ENCODE measurements at regions not wholly inside any gene's neighbourhood (a gene's known extent, or its start where the extent isn't known, plus 50 kb on each side); places are given as distances from the start of the nearest gene placed in this dataset.
"Not testable (repeated sequence)": the region's sequence is repeated elsewhere in the genome, so short reads cannot be mapped to it uniquely, and the experiment has no call there.

DNA sequence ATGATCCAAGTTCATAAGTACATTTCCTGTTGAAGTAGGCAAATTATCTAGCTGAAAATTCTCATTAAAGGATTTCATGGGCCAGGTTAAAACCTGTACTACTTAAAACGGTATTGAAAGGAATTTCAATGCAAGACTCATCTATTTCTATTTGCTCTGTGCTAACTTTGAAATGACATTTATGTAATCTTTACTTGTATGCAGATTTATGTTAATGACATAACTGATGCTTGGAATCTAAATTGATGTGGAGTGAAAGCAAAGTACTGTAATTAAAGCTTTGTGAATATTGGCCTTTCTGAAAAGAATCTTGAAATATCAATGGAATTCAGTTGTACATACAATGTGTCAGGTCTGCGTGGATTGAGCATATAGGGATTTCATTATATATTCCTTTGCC, 390.0 kb downstream of the CPS1 start:
- H4K20me1 ChIP-seq (ENCODE audit: insufficient read depth, low read depth, low read length) = no peaks in the 10 kb centered on the region
- no peaks in the 10 kb centered on the region for H3K9me2 ChIP-seq (replicated peaks; ENCODE audit: insufficient read depth, low read length)
- H3K9ac ChIP-seq (ENCODE audit: low read length) = no peak overlapping the region
- no peak for DNase-seq
- no peaks in the 10 kb centered on the region for H3K4me1 ChIP-seq (ENCODE audit: low read length)
- no peak overlapping the region for H3K4me2 ChIP-seq (ENCODE audit: low read depth, low read length, poor library complexity, severe bottlenecking)
- no peak overlapping the region for H3K4me3 ChIP-seq (ENCODE audit: low read length)
- no peaks in the 10 kb centered on the region for H3K79me2 ChIP-seq (ENCODE audit: low read length)
- no peaks in the 10 kb centered on the region for H3K27me3 ChIP-seq (ENCODE audit: low read length)
- H3K36me3 ChIP-seq (ENCODE audit: insufficient read depth, low read length) = no peaks in the 10 kb centered on the region
- H3K27ac ChIP-seq (ENCODE audit: low read length) = no peak overlapping the region
- H3K9me3 ChIP-seq (ENCODE audit: low read length) = no peaks in the 10 kb centered on the region
- H2AFZ ChIP-seq (ENCODE audit: low read length) = no peak overlapping the region

DNA sequence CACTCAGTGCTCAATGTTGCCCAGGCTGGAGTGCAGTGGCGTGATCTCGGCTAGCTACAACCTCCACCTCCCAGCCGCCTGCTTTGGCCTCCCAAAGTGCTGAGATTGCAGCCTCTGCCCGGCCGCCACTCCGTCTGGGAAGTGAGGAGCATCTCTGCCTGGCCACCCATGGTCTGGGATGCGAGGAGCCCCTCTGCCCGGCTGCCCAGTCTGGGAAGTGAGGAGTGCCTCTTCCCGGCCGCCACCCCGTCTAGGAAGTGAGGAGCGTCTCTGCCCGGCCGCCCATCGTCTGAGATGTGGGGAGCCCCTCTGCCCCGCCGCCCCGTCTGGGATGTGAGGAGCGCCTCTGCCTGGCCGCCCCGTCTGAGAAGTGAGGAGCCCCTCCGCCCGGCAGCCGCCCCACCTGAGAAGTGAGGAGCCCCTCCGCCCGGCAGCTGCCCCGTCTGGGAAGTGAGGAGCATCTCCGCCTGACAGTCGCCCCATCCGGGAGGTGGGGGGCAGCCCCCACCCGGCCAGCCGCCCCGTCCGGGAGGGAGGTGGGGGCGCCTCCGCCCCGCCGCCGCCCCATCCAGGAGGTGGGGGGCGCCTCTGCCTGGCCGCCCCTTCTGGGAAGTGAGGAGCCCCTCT, 394.1 kb downstream of the CPS1 start:
- not testable (repeated sequence) for H3K4me3 ChIP-seq (ENCODE audit: low read length); H3K9ac ChIP-seq (ENCODE audit: low read length); H3K79me2 ChIP-seq (ENCODE audit: low read length); H3K9me2 ChIP-seq (replicated peaks; ENCODE audit: insufficient read depth, low read length); H3K9me3 ChIP-seq (ENCODE audit: low read length); H3K36me3 ChIP-seq (ENCODE audit: insufficient read depth, low read length); H4K20me1 ChIP-seq (ENCODE audit: insufficient read depth, low read depth, low read length); H3K4me1 ChIP-seq (ENCODE audit: low read length); H2AFZ ChIP-seq (ENCODE audit: low read length); H3K27me3 ChIP-seq (ENCODE audit: low read length); DNase-seq; H3K4me2 ChIP-seq (ENCODE audit: low read depth, low read length, poor library complexity, severe bottlenecking); H3K27ac ChIP-seq (ENCODE audit: low read length)

DNA sequence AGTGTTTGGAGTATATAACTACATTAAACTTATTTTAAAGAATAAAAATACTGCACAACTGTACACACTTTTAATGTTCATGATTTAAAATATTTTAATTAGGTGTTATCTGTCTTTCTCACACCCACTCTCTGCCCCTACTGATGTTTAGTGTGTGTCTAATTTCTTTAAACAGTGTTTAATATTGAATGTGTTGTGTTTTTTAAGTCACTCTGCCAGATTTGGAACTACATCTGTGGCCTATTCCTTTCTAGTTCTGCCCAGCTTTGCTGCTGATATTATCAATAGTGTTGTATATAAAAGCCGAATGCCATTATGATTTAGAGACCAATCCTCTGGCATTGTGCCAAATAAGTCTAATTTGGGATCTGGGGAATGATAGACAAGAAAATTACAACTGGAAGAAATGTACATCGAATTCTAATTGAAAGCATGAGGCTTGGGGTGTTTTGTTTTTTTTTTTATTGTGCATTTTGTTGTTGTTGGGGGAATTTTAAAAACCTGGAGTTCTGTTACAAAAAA, 398.0 kb downstream of the CPS1 start:
- no peaks in the 10 kb centered on the region for H3K27me3 ChIP-seq (ENCODE audit: low read length)
- no peak overlapping the region for H3K4me3 ChIP-seq (ENCODE audit: low read length)
- H3K79me2 ChIP-seq (ENCODE audit: low read length) = no peaks in the 10 kb centered on the region
- no peak overlapping the region for H3K4me2 ChIP-seq (ENCODE audit: low read depth, low read length, poor library complexity, severe bottlenecking)
- no peaks in the 10 kb centered on the region for H3K9me3 ChIP-seq (ENCODE audit: low read length)
- no peak overlapping the region for H2AFZ ChIP-seq (ENCODE audit: low read length)
- no peaks in the 10 kb centered on the region for H4K20me1 ChIP-seq (ENCODE audit: insufficient read depth, low read depth, low read length)
- DNase-seq = no peak
- H3K9ac ChIP-seq (ENCODE audit: low read length) = no peak overlapping the region
- H3K36me3 ChIP-seq (ENCODE audit: insufficient read depth, low read length) = no peaks in the 10 kb centered on the region
- H3K4me1 ChIP-seq (ENCODE audit: low read length) = no peaks in the 10 kb centered on the region
- H3K9me2 ChIP-seq (replicated peaks; ENCODE audit: insufficient read depth, low read length) = no peaks in the 10 kb centered on the region
- H3K27ac ChIP-seq (ENCODE audit: low read length) = no peak overlapping the region

DNA sequence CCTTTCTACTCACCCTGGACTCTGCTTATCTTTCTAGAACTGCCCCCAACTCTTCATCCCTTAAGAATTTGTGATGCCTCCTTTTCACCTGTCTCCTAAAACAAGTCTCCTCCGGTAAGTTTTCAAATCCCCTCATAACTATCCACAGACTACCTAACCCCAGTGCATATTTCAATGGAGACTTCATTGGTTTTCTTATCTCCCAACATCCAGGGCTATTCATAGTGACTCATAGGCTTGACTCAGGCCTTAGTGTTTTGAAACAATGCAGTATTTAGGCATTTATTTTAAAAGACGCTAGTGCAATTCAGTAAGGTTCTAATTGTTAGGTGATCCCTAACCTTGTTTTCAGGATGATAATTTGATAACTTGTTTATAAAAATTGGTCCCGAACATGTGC, 399.2 kb downstream of the CPS1 start:
- no peak overlapping the region for H3K4me3 ChIP-seq (ENCODE audit: low read length)
- H3K36me3 ChIP-seq (ENCODE audit: insufficient read depth, low read length) = no peaks in the 10 kb centered on the region
- H3K9me3 ChIP-seq (ENCODE audit: low read length) = no peaks in the 10 kb centered on the region
- no peak overlapping the region for H3K4me2 ChIP-seq (ENCODE audit: low read depth, low read length, poor library complexity, severe bottlenecking)
- H3K9ac ChIP-seq (ENCODE audit: low read length) = no peak overlapping the region
- no peak overlapping the region for H3K27ac ChIP-seq (ENCODE audit: low read length)
- no peak for DNase-seq
- H2AFZ ChIP-seq (ENCODE audit: low read length) = no peak overlapping the region
- H3K4me1 ChIP-seq (ENCODE audit: low read length) = no peaks in the 10 kb centered on the region
- no peaks in the 10 kb centered on the region for H3K79me2 ChIP-seq (ENCODE audit: low read length)
- no peaks in the 10 kb centered on the region for H4K20me1 ChIP-seq (ENCODE audit: insufficient read depth, low read depth, low read length)
- H3K27me3 ChIP-seq (ENCODE audit: low read length) = no peaks in the 10 kb centered on the region
- H3K9me2 ChIP-seq (replicated peaks; ENCODE audit: insufficient read depth, low read length) = no peaks in the 10 kb centered on the region

DNA sequence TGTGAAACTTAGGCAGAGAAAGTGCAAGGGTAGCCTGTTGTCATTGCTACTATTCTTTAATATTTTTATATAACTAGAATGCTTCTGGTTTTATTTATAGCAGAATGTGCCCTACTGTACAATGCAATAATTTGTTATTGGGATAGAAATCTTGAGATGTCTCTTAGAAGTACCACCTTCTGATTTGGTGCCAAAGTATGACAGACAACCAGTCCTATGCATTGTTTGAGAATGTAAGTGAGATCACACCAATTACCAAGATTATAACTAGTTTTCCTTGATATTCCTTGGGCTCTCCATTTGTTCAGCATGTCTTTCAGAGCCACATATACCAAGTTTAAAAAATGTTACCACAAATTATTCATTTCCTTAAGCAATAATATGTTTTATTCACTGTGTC, 399.7 kb downstream of the CPS1 start:
- H3K27me3 ChIP-seq (ENCODE audit: low read length) = no peaks in the 10 kb centered on the region
- H3K9me2 ChIP-seq (replicated peaks; ENCODE audit: insufficient read depth, low read length) = no peaks in the 10 kb centered on the region
- no peaks in the 10 kb centered on the region for H3K79me2 ChIP-seq (ENCODE audit: low read length)
- no peaks in the 10 kb centered on the region for H3K36me3 ChIP-seq (ENCODE audit: insufficient read depth, low read length)
- H3K4me2 ChIP-seq (ENCODE audit: low read depth, low read length, poor library complexity, severe bottlenecking) = no peak overlapping the region
- H3K27ac ChIP-seq (ENCODE audit: low read length) = no peak overlapping the region
- no peaks in the 10 kb centered on the region for H4K20me1 ChIP-seq (ENCODE audit: insufficient read depth, low read depth, low read length)
- H3K4me3 ChIP-seq (ENCODE audit: low read length) = no peak overlapping the region
- H3K9ac ChIP-seq (ENCODE audit: low read length) = no peak overlapping the region
- H3K4me1 ChIP-seq (ENCODE audit: low read length) = no peaks in the 10 kb centered on the region
- no peaks in the 10 kb centered on the region for H3K9me3 ChIP-seq (ENCODE audit: low read length)
- DNase-seq = no peak
- no peak overlapping the region for H2AFZ ChIP-seq (ENCODE audit: low read length)

DNA sequence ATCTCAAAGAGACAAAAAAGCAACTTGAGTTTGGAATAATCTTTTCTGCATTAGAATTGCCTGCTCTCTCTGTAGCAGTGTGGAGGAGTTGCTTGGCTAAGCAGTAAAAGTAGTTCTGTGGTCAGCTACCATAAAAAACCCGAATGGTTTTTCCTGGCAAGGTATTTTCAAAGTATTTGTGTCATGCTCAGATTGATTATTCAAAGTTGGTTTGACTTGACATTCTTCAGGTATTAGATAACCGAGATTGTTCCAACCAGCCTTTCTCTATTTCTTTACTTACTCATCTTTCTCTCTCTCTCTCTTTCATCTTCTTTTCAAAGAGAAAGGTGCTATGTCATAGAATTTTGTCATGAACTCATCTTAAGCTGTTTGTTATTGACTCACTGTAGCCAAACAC, 404.9 kb downstream of the CPS1 start:
- Histone ChIP-seq H3K36me3 (ENCODE audit: insufficient read depth, low read length) (no peaks in the 10 kb centered on the region), H3K79me2 (ENCODE audit: low read length) (no peaks in the 10 kb centered on the region), H3K9ac (ENCODE audit: low read length) (no peak overlapping the region), H3K4me2 (ENCODE audit: low read depth, low read length, poor library complexity, severe bottlenecking) (no peak overlapping the region), H3K4me1 (ENCODE audit: low read length) (no peaks in the 10 kb centered on the region), H3K4me3 (ENCODE audit: low read length) (no peak overlapping the region), H2AFZ (ENCODE audit: low read length) (no peak overlapping the region), H3K27me3 (ENCODE audit: low read length) (no peaks in the 10 kb centered on the region), H3K9me3 (ENCODE audit: low read length) (no peaks in the 10 kb centered on the region), H3K9me2 (replicated peaks; ENCODE audit: insufficient read depth, low read length) (no peaks in the 10 kb centered on the region), H3K27ac (ENCODE audit: low read length) (no peak overlapping the region), H4K20me1 (ENCODE audit: insufficient read depth, low read depth, low read length) (no peaks in the 10 kb centered on the region)
- no peak for DNase-seq

DNA sequence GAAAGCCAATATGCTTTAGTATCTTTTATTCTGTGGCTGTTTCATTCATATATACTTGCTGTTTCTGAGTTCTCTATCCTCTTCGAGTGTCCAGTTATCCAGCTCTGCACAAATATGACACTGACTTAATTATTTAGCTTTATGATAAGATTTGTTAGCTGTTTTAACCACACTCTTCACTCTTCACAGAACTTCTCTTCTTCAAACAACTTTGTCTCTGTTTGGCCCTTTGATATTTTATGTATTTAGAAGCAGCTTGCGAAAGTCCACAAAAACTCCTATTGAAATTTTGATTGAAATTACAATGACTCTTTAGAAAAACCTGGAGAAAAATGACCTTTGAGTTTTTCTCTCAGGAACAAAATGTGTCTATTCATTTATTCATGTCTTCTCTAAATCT, 407.0 kb downstream of the CPS1 start:
- H3K4me3 ChIP-seq (ENCODE audit: low read length) = no peak overlapping the region
- no peak for DNase-seq
- H3K4me2 ChIP-seq (ENCODE audit: low read depth, low read length, poor library complexity, severe bottlenecking) = no peak overlapping the region
- no peaks in the 10 kb centered on the region for H3K27me3 ChIP-seq (ENCODE audit: low read length)
- no peak overlapping the region for H3K9ac ChIP-seq (ENCODE audit: low read length)
- no peaks in the 10 kb centered on the region for H3K36me3 ChIP-seq (ENCODE audit: insufficient read depth, low read length)
- H3K4me1 ChIP-seq (ENCODE audit: low read length) = no peaks in the 10 kb centered on the region
- no peaks in the 10 kb centered on the region for H4K20me1 ChIP-seq (ENCODE audit: insufficient read depth, low read depth, low read length)
- H3K27ac ChIP-seq (ENCODE audit: low read length) = no peak overlapping the region
- H3K79me2 ChIP-seq (ENCODE audit: low read length) = no peaks in the 10 kb centered on the region
- H2AFZ ChIP-seq (ENCODE audit: low read length) = no peak overlapping the region
- H3K9me3 ChIP-seq (ENCODE audit: low read length) = no peaks in the 10 kb centered on the region
- no peaks in the 10 kb centered on the region for H3K9me2 ChIP-seq (replicated peaks; ENCODE audit: insufficient read depth, low read length)

DNA sequence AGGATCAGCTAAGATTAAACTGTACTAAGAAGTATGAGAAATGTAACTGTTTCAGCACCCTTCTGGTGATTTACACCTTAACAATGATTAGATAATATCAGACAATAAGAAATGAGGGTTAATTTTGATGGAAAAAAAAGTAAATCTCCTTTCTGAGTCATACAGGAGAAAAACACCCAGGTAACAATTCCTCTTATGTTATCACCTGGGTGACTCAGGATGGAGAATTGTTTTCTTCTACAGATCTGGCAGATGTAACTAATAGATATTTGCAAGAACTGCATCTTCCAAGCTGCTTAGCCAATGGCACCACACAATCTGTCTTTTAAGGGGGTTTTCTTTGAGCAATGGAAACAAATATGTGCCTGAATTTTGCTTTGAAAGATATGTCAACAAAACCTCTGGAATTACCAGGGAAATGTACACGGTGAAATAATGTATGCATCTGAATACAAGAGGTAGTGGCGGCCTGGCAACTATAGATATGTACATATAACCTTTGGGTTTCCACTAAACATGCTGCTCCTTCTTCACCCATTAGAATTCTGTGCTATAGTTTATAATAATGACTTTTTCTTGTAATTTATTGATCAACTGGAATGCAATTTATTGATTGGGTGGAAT, 407.9 kb downstream of the CPS1 start:
- Histone ChIP-seq H3K4me1 (ENCODE audit: low read length) (no peaks in the 10 kb centered on the region), H3K36me3 (ENCODE audit: insufficient read depth, low read length) (no peaks in the 10 kb centered on the region), H3K4me2 (ENCODE audit: low read depth, low read length, poor library complexity, severe bottlenecking) (no peak overlapping the region), H3K9me2 (replicated peaks; ENCODE audit: insufficient read depth, low read length) (no peaks in the 10 kb centered on the region), H3K9ac (ENCODE audit: low read length) (no peak overlapping the region), H3K4me3 (ENCODE audit: low read length) (no peak overlapping the region), H3K79me2 (ENCODE audit: low read length) (no peaks in the 10 kb centered on the region), H3K27ac (ENCODE audit: low read length) (no peak overlapping the region), H3K27me3 (ENCODE audit: low read length) (no peaks in the 10 kb centered on the region), H2AFZ (ENCODE audit: low read length) (no peak overlapping the region), H4K20me1 (ENCODE audit: insufficient read depth, low read depth, low read length) (no peaks in the 10 kb centered on the region), H3K9me3 (ENCODE audit: low read length) (no peaks in the 10 kb centered on the region)
- DNase-seq = no peak

All from Karpas-422 (cell line).